CD14-positive monocyte (primary cell): ENCODE measurements at regions not wholly inside any gene's neighbourhood (a gene's known extent, or its start where the extent isn't known, plus 50 kb on each side); places are given as distances from the start of the nearest gene placed in this dataset.

Source experiments
- DNase-seq, 3 donors: peaks; one replicate each; pipeline ENCODE4 v3.0.0-alpha.2; 2011 to 2022
- H2AFZ ChIP-seq: 2 replicates; pipeline ENCODE4 v1.6.0; 2012; ENCODE audit warnings: mild to moderate bottlenecking, low read depth, low read length, inconsistent platforms; ENCODE audit not compliant: insufficient read depth, poor library complexity, severe bottlenecking
- H3K27ac ChIP-seq, 2 donors: 1 replicate in 1 of 2; 2 replicates in 1 of 2; pipeline ENCODE4 v1.5.1; 2012 to 2013; ENCODE audit warnings: low read length in 2 of 2, control low read depth in 1 of 2, inconsistent platforms in 1 of 2, low read depth in 1 of 2, mild to moderate bottlenecking in 1 of 2
- H3K27me3 ChIP-seq, 2 donors: one replicate each; pipeline versions ENCODE4 v1.6.0 to v1.6.1; 2011 to 2013; ENCODE audit warnings: low read length in 2 of 2; ENCODE audit not compliant: control insufficient read depth in 2 of 2, insufficient read depth in 2 of 2
- H3K36me3 ChIP-seq, 2 donors: replicated peaks in 1 of 2; 1 replicate in 1 of 2; 2 replicates in 1 of 2; pipeline versions ENCODE4 v1.5.1 to v1.6.1; 2012 to 2013; ENCODE audit warnings: low read length in 2 of 2, control low read depth in 1 of 2, inconsistent platforms in 1 of 2, mild to moderate bottlenecking in 1 of 2; ENCODE audit not compliant: insufficient read depth in 2 of 2, control insufficient read depth in 1 of 2
- H3K4me1 ChIP-seq, 2 donors: 1 replicate in 1 of 2; 2 replicates in 1 of 2; pipeline versions ENCODE4 v1.5.1 to v1.6.1; 2012 to 2013; ENCODE audit warnings: low read length in 2 of 2, control low read depth in 1 of 2, inconsistent platforms in 1 of 2, mild to moderate bottlenecking in 1 of 2, moderate library complexity in 1 of 2; ENCODE audit not compliant: insufficient read depth in 2 of 2, control insufficient read depth in 1 of 2
- H3K4me2 ChIP-seq: replicated peaks from 2 replicates; pipeline ENCODE3; 2012; ENCODE audit warnings: low read length, moderate library complexity, mild to moderate bottlenecking; ENCODE audit not compliant: poor library complexity, severe bottlenecking; ENCODE audit errors: extremely low read depth
- H3K4me3 ChIP-seq, 3 experiments: fragments of 200-600 bp in 1 of 3; sonication (generic) in 1 of 3; replicated peaks in 1 of 3; 1 replicate in 2 of 3; 2 replicates in 1 of 3; pipeline ENCODE4 v1.5.1; 2011 to 2013; ENCODE audit warnings: low read length in 3 of 3, mild to moderate bottlenecking in 3 of 3, control low read depth in 2 of 3, low read depth in 2 of 3, inconsistent platforms in 1 of 3, moderate library complexity in 1 of 3
- H3K79me2 ChIP-seq: 2 replicates; pipeline ENCODE4 v1.6.0; 2012; ENCODE audit warnings: mild to moderate bottlenecking, control low read depth, inconsistent platforms, low read length, moderate library complexity; ENCODE audit not compliant: insufficient read depth
- H3K9ac ChIP-seq: 2 replicates; pipeline ENCODE4 v1.6.0; 2017; ENCODE audit warnings: low read length, mild to moderate bottlenecking; ENCODE audit not compliant: insufficient read depth, poor library complexity, severe bottlenecking
- H3K9me3 ChIP-seq, 2 donors: replicated peaks in 1 of 2; 1 replicate in 1 of 2; 2 replicates in 1 of 2; pipeline versions ENCODE4 v1.5.1 to v1.6.1; 2012 to 2013; ENCODE audit warnings: low read length in 2 of 2, control low read depth in 1 of 2; ENCODE audit not compliant: control insufficient read depth in 1 of 2, insufficient read depth in 1 of 2
- H4K20me1 ChIP-seq: 2 replicates; pipeline ENCODE4 v1.6.0; 2012; ENCODE audit warnings: mild to moderate bottlenecking, low read length, control low read depth, moderate library complexity; ENCODE audit not compliant: insufficient read depth
- H3K27ac Mint-ChIP-seq, 7 donors: one replicate each; pipeline ENCODE4 v1.8.0; 2020; ENCODE audit warnings: mild to moderate bottlenecking in 7 of 7, mixed read lengths in 7 of 7, moderate library complexity in 6 of 7, inconsistent platforms in 2 of 7
- H3K27me3 Mint-ChIP-seq, 3 donors: one replicate each; pipeline ENCODE4 v1.8.0; 2021 to 2022; ENCODE audit warnings: low read depth in 3 of 3, mild to moderate bottlenecking in 3 of 3, mixed read lengths in 3 of 3, moderate library complexity in 3 of 3, inconsistent platforms in 1 of 3
- H3K36me3 Mint-ChIP-seq, 2 donors: one replicate each; pipeline ENCODE4 v1.8.0; 2020; ENCODE audit warnings: mixed read lengths in 2 of 2, inconsistent platforms in 1 of 2, mild to moderate bottlenecking in 1 of 2
- H3K4me1 Mint-ChIP-seq: one replicate; pipeline ENCODE4 v1.8.0; 2020; ENCODE audit warnings: mild to moderate bottlenecking, mixed read lengths
- H3K4me3 Mint-ChIP-seq, 2 donors: one replicate each; pipeline ENCODE4 v1.8.0; 2020; ENCODE audit warnings: mild to moderate bottlenecking in 2 of 2, mixed read lengths in 2 of 2, moderate library complexity in 1 of 2
- H3K9me3 Mint-ChIP-seq, 7 donors: one replicate each; pipeline ENCODE4 v1.8.0; 2020 to 2022; ENCODE audit warnings: mixed read lengths in 7 of 7, mild to moderate bottlenecking in 6 of 7, moderate library complexity in 6 of 7, inconsistent platforms in 2 of 7
- CTCF ChIP-seq: fragments of 200-600 bp; IDR thresholded peaks from one replicate; pipeline ENCODE4 v1.8.0; 2022; ENCODE audit warnings: antibody characterized with exemption, mild to moderate bottlenecking
- WGBS: methylation state at CpG from one replicate; pipeline ENCODE4 v1.1.5; 2013; ENCODE audit warnings: missing lambda C conversion rate; ENCODE audit not compliant: insufficient coverage; 5-methylcytosine and 5-hydroxymethylcytosine counted together
- intact Hi-C, 2 donors: fragments of 100-400 bp; cut with micrococcal nuclease; formaldehyde crosslinking; loops; one replicate each; pipeline versions ENCODE4 v1.15.0 to v1.15.1; 2023

- Histone ChIP-seq H3K4me3 (no peak overlapping the region), H3K4me1 (no peaks in the 10 kb centered on the region), H3K9me3 (no peaks in the 10 kb centered on the region), H4K20me1 (no peaks in the 10 kb centered on the region), H3K27me3 (peaks cover 0 to 21% of the 10 kb centered on the region in 2 donors), H3K36me3 (no peaks in the 10 kb centered on the region), H3K27ac (no peak overlapping the region), H3K4me2 (no peak overlapping the region), H3K9ac (no peak overlapping the region), H3K79me2 (no peaks in the 10 kb centered on the region), H2AFZ (no peak overlapping the region)
- DNase-seq, result no peak
- H3K4me3 Mint-ChIP-seq, result no peak overlapping the region
- intact Hi-C loops, result no loop called here
- WGBS, result 77% methylated on average over 9 of the region's 9 CpGs
- H3K27ac Mint-ChIP-seq, result no peak overlapping the region
- H3K4me1 Mint-ChIP-seq, result no peaks in the 10 kb centered on the region
- H3K36me3 Mint-ChIP-seq, result no peaks in the 10 kb centered on the region
- H3K27me3 Mint-ChIP-seq, result peaks cover 13 to 40% (median 15%) of the 10 kb centered on the region in 3 donors
- TF ChIP-seq CTCF, result no peak
- H3K9me3 Mint-ChIP-seq, result peaks cover 0 to 3% (median 0%) of the 10 kb centered on the region in 7 donors
Measured at GRCh38 chr7:98049034-98049433, 57.6 kb upstream of the LMTK2 start.

- H3K4me3 Mint-ChIP-seq, result peak overlapping the region in 1 of 2 donors; percentile 15
- H3K27me3 ChIP-seq, result peaks cover 0 to 21% of the 10 kb centered on the region in 2 donors
- H3K9ac ChIP-seq, result no peak overlapping the region
- no peak for TF ChIP-seq CTCF
- WGBS, result 13% methylated on average over 15 of the region's 24 CpGs
- H3K36me3 ChIP-seq, result no peaks in the 10 kb centered on the region
- H3K27ac Mint-ChIP-seq, result peak overlapping the region in 1 of 7 donors; percentile 50
- H3K27me3 Mint-ChIP-seq, result peaks cover 11 to 46% (median 19%) of the 10 kb centered on the region in 3 donors
- no peak overlapping the region for H3K4me3 ChIP-seq
- H3K4me1 ChIP-seq, result no peaks in the 10 kb centered on the region
- H2AFZ ChIP-seq, result no peak overlapping the region
- no peak for DNase-seq
- H3K27ac ChIP-seq, result no peak overlapping the region
- no peaks in the 10 kb centered on the region for H3K36me3 Mint-ChIP-seq
- H3K79me2 ChIP-seq, result no peaks in the 10 kb centered on the region
- no peak overlapping the region for H3K4me2 ChIP-seq
- H3K9me3 Mint-ChIP-seq, result peaks cover 0 to 3% (median 0%) of the 10 kb centered on the region in 7 donors
- no peaks in the 10 kb centered on the region for H4K20me1 ChIP-seq
- no peaks in the 10 kb centered on the region for H3K4me1 Mint-ChIP-seq
- intact Hi-C loops, result no loop called here
- H3K9me3 ChIP-seq, result no peaks in the 10 kb centered on the region
Measured at GRCh38 chr7:98051118-98051744, 55.4 kb upstream of the LMTK2 start.
